Smooth muscle cell (in vitro differentiated cells): ENCODE measurements at regions not wholly inside any gene's neighbourhood (a gene's known extent, or its start where the extent isn't known, plus 50 kb on each side); places are given as distances from the start of the nearest gene placed in this dataset.

ENCODE experiments used
- DNase-seq: peaks from one replicate; lab custom pipeline; 2025; ENCODE audit not compliant: unreplicated experiment; lab: John Stamatoyannopoulos, UW
- H2AFZ ChIP-seq: fragments of 200-600 bp; sonication (generic); 2 replicates; pipeline ENCODE4 v1.6.0; 2016; ENCODE audit warnings: antibody characterized with exemption, low read depth, mild to moderate bottlenecking
- H3F3A ChIP-seq: fragments of 200-600 bp; sonication (generic); 2 replicates; pipeline ENCODE4 v1.6.0; 2017; ENCODE audit warnings: antibody characterized with exemption, low read depth
- H3K27ac ChIP-seq: fragments of 200-600 bp; sonication (generic); 2 replicates; pipeline ENCODE4 v1.5.1; 2016; ENCODE audit warnings: low read depth, mild to moderate bottlenecking
- H3K27me3 ChIP-seq: fragments of 200-600 bp; sonication (generic); 2 replicates; pipeline ENCODE4 v1.6.1; 2016; ENCODE audit warnings: low read depth, mild to moderate bottlenecking
- H3K36me3 ChIP-seq: fragments of 200-600 bp; sonication (generic); 2 replicates; pipeline ENCODE4 v1.5.1; 2016; ENCODE audit warnings: low read depth
- H3K4me1 ChIP-seq: fragments of 200-600 bp; sonication (generic); 2 replicates; pipeline ENCODE4 v1.5.1; 2016; ENCODE audit warnings: low read depth
- H3K4me2 ChIP-seq: fragments of 200-600 bp; sonication (generic); 2 replicates; pipeline ENCODE4 v1.6.0; 2016; ENCODE audit warnings: mild to moderate bottlenecking
- H3K4me3 ChIP-seq: fragments of 200-600 bp; sonication (generic); 2 replicates; pipeline ENCODE4 v1.5.1; 2016; ENCODE audit warnings: mild to moderate bottlenecking
- H3K79me2 ChIP-seq: fragments of 200-600 bp; sonication (generic); 2 replicates; pipeline ENCODE4 v1.6.0; 2016; ENCODE audit warnings: low read depth, mild to moderate bottlenecking
- H3K9ac ChIP-seq: fragments of 200-600 bp; sonication (generic); 2 replicates; pipeline ENCODE4 v1.6.0; 2016; ENCODE audit warnings: low read depth
- H3K9me3 ChIP-seq: fragments of 200-600 bp; sonication (generic); replicated peaks from 2 replicates; pipeline ENCODE4 v1.5.1; 2016; ENCODE audit warnings: low read depth
- H4K20me1 ChIP-seq: fragments of 200-600 bp; sonication (generic); 2 replicates; pipeline ENCODE4 v1.6.0; 2016; ENCODE audit warnings: low read depth
- WGBS: methylation state at CpG from one replicate; pipeline ENCODE4 v1.1.7; 2016; ENCODE audit warnings: low lambda C conversion rate; 5-methylcytosine and 5-hydroxymethylcytosine counted together
- TF ChIP-seq, protein P1 (sequence below): fragments of 200-600 bp; sonication (generic); IDR thresholded peaks from 2 replicates; pipeline ENCODE4 v1.5.1; 2017; ENCODE audit warnings: borderline replicate concordance, mild to moderate bottlenecking, antibody characterized with exemption; ENCODE audit not compliant: insufficient read depth, poor library complexity, severe bottlenecking

- Histone ChIP-seq H3K27ac (no peak overlapping the region), H3K4me1 (no peaks in the 10 kb centered on the region), H2AFZ (no peak overlapping the region), H3K79me2 (no peaks in the 10 kb centered on the region), H3K4me2 (no peak overlapping the region), H3K9ac (no peak overlapping the region), H3K36me3 (no peaks in the 10 kb centered on the region), H3K4me3 (no peak overlapping the region), H3F3A (no peaks in the 10 kb centered on the region), H3K27me3 (no peaks in the 10 kb centered on the region), H3K9me3 (no peaks in the 10 kb centered on the region), H4K20me1 (no peaks in the 10 kb centered on the region)
- DNase-seq = no peak
- TF ChIP-seq, protein P1, sequence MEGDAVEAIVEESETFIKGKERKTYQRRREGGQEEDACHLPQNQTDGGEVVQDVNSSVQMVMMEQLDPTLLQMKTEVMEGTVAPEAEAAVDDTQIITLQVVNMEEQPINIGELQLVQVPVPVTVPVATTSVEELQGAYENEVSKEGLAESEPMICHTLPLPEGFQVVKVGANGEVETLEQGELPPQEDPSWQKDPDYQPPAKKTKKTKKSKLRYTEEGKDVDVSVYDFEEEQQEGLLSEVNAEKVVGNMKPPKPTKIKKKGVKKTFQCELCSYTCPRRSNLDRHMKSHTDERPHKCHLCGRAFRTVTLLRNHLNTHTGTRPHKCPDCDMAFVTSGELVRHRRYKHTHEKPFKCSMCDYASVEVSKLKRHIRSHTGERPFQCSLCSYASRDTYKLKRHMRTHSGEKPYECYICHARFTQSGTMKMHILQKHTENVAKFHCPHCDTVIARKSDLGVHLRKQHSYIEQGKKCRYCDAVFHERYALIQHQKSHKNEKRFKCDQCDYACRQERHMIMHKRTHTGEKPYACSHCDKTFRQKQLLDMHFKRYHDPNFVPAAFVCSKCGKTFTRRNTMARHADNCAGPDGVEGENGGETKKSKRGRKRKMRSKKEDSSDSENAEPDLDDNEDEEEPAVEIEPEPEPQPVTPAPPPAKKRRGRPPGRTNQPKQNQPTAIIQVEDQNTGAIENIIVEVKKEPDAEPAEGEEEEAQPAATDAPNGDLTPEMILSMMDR = no peak
- WGBS = 94% methylated on average over 1 of the region's 1 CpG
These were observed 76.2 kb upstream of the LPAR1 start for GRCh38 chr9:111114486-111114885.

- TF ChIP-seq, protein P1 = no peak
- H3F3A ChIP-seq = no peaks in the 10 kb centered on the region
- no peak overlapping the region for H3K27ac ChIP-seq
- no peak for DNase-seq
- no peak overlapping the region for H3K4me3 ChIP-seq
- H4K20me1 ChIP-seq = no peaks in the 10 kb centered on the region
- no peak overlapping the region for H2AFZ ChIP-seq
- H3K27me3 ChIP-seq = no peaks in the 10 kb centered on the region
- no peak overlapping the region for H3K9ac ChIP-seq
- WGBS = 63% methylated on average over 2 of the region's 2 CpGs
- no peaks in the 10 kb centered on the region for H3K9me3 ChIP-seq
- H3K79me2 ChIP-seq = no peaks in the 10 kb centered on the region
- H3K36me3 ChIP-seq = no peaks in the 10 kb centered on the region
- H3K4me2 ChIP-seq = no peak overlapping the region
- H3K4me1 ChIP-seq = no peaks in the 10 kb centered on the region
These were observed 75.4 kb upstream of the LPAR1 start for GRCh38 chr9:111113712-111114111.

GRCh38 chr9:111110805-111111204 is 72.5 kb upstream of the LPAR1 start:
- WGBS = 94% methylated on average over 3 of the region's 3 CpGs
- Histone ChIP-seq H3K4me2 (no peak overlapping the region), H4K20me1 (no peaks in the 10 kb centered on the region), H3K4me1 (no peaks in the 10 kb centered on the region), H3K9me3 (no peaks in the 10 kb centered on the region), H3K79me2 (no peaks in the 10 kb centered on the region), H3K27ac (no peak overlapping the region), H3K4me3 (no peak overlapping the region), H3K9ac (no peak overlapping the region), H3K36me3 (no peaks in the 10 kb centered on the region), H3K27me3 (no peaks in the 10 kb centered on the region), H3F3A (no peaks in the 10 kb centered on the region), H2AFZ (no peak overlapping the region)
- DNase-seq = no peak
- TF ChIP-seq, protein P1 = no peak

DNA sequence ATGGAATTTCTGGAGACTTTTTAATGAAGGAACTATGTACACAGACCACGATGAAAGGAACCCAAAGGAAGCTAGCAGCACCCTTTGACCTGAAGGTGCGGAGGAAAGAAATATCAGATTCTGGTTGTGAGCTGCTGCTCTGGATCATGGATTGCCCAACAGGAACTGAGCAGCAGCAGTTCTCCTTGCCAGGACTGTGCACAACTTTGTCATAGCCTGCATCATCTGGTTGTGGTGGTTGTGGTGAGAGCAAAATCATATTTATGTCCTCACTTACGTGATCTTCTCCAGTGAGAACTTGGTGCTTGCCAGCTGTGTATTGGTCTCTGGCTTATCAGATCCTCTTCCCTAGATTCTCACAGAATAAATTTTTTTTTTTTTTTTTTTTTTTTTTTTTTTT is 70.7 kb upstream of the LPAR1 start:
- Histone ChIP-seq H3K4me1 (no peaks in the 10 kb centered on the region), H3K4me2 (no peak overlapping the region), H3K4me3 (no peak overlapping the region), H3K36me3 (no peaks in the 10 kb centered on the region), H4K20me1 (no peaks in the 10 kb centered on the region), H3K27me3 (no peaks in the 10 kb centered on the region), H3K27ac (no peak overlapping the region), H2AFZ (no peak overlapping the region), H3K9me3 (no peaks in the 10 kb centered on the region), H3K79me2 (no peaks in the 10 kb centered on the region), H3F3A (no peaks in the 10 kb centered on the region), H3K9ac (no peak overlapping the region)
- DNase-seq = no peak
- 92% methylated on average over 3 of the region's 3 CpGs for WGBS
- TF ChIP-seq, protein P1 = no peak
